PC-9 (cell line): ENCODE measurements at regions not wholly inside any gene's neighbourhood (a gene's known extent, or its start where the extent isn't known, plus 50 kb on each side); places are given as distances from the start of the nearest gene placed in this dataset.

Source experiments
- BruUV-seq: library from RNA; stranded (reverse); fragments of 400-500 nt; replicated peaks from 2 replicates; lab custom pipeline; 2021; lab: Mats Ljungman, UMichigan
- CTCF ChIA-PET: fragments of 300-600 bp; sonication (Branson Sonifier 250); formaldehyde crosslinking; loops from one replicate; lab custom pipeline; 2022; ENCODE audit warnings: antibody characterized with exemption; lab: Charles Lee
- POLR2A ChIA-PET: fragments of 300-600 bp; sonication (Branson Sonifier 250); formaldehyde crosslinking; loops from one replicate; lab custom pipeline; 2022; ENCODE audit warnings: antibody characterized with exemption; ENCODE audit not compliant: unreplicated experiment; lab: Charles Lee
- DNase-seq, 2 experiments: peaks; one replicate each; pipeline versions ENCODE4 v3.0.0 to v3.0.0-alpha.2; 2015 to 2022; ENCODE audit warnings: mixed read lengths in 1 of 2
- H2AFZ ChIP-seq: fragments of 200-600 bp; sonication (generic); 2 replicates; pipeline ENCODE4 v1.8.1; 2017; ENCODE audit warnings: antibody characterized with exemption
- H3F3A ChIP-seq: fragments of 200-600 bp; sonication (generic); 2 replicates; pipeline ENCODE4 v1.8.1; 2017; ENCODE audit warnings: antibody characterized with exemption, mild to moderate bottlenecking, low read depth; ENCODE audit not compliant: insufficient read depth
- H3K27ac ChIP-seq: fragments of 200-600 bp; sonication (generic); 2 replicates; pipeline ENCODE4 v1.6.1; 2016; ENCODE audit warnings: mixed run types
- H3K27me3 ChIP-seq: fragments of 200-600 bp; sonication (generic); 2 replicates; pipeline ENCODE4 v1.6.1; 2016; ENCODE audit warnings: low read depth, mixed run types; ENCODE audit not compliant: insufficient read depth
- H3K36me3 ChIP-seq: fragments of 200-600 bp; sonication (generic); 2 replicates; pipeline ENCODE4 v1.6.1; 2016; ENCODE audit warnings: low read depth, mixed run types
- H3K4me1 ChIP-seq: fragments of 200-600 bp; sonication (generic); replicated peaks from 2 replicates; pipeline ENCODE4 v1.6.1; 2016; ENCODE audit warnings: mixed run types; ENCODE audit not compliant: insufficient read depth
- H3K4me2 ChIP-seq: fragments of 200-600 bp; sonication (generic); 2 replicates; pipeline ENCODE4 v1.6.1; 2017; ENCODE audit warnings: mixed run types
- H3K4me3 ChIP-seq: fragments of 200-600 bp; sonication (generic); 2 replicates; pipeline ENCODE4 v1.6.1; 2016; ENCODE audit warnings: mixed run types
- H3K79me2 ChIP-seq: fragments of 200-600 bp; sonication (generic); 2 replicates; pipeline ENCODE4 v1.6.1; 2017; ENCODE audit warnings: low read depth, mixed run types
- H3K9me2 ChIP-seq: fragments of 200-600 bp; sonication (generic); 2 replicates; pipeline ENCODE4 v1.8.1; 2017; ENCODE audit warnings: mild to moderate bottlenecking; ENCODE audit not compliant: insufficient read depth
- H3K9me3 ChIP-seq: fragments of 200-600 bp; sonication (generic); 2 replicates; pipeline ENCODE4 v1.8.1; 2016; ENCODE audit warnings: low read depth; ENCODE audit not compliant: insufficient read depth
- H4K20me1 ChIP-seq: fragments of 200-600 bp; sonication (generic); 2 replicates; pipeline ENCODE4 v1.8.1; 2017; ENCODE audit not compliant: insufficient read depth
- CTCF ChIP-seq: fragments of 200-600 bp; sonication (generic); conservative IDR thresholded peaks from 2 replicates; pipeline ENCODE4 v1.6.1; 2017; ENCODE audit warnings: mixed run types, antibody characterized with exemption, mild to moderate bottlenecking, moderate library complexity
- EZH2 ChIP-seq: fragments of 200-600 bp; sonication (generic); IDR thresholded peaks from 2 replicates; pipeline ENCODE4 v1.8.0; 2017; ENCODE audit warnings: antibody characterized with exemption, low read depth
- intact Hi-C: fragments of 100-400 bp; cut with micrococcal nuclease; formaldehyde crosslinking; loops from one replicate; pipeline ENCODE4 v1.10.0; 2022; ENCODE audit not compliant: unreplicated experiment

DNA sequence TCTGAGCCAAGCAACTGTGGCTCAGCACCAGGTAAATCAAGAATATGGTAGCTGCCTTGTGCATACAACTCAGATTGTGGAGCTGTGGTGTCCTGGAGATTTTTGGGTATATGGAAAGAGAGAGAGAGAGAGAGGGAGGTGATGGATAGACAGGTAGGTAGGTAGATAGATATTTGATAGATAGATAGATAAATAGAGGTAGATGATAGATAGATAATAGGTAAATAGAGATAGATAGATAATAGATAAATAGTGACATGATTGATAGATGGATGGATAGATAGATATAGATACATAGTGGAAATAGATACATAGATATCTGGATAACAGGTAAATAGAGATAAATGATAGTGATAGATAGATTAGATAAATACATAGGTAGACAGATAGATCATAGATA, 206.3 kb downstream of the KLF6 start:
- Histone ChIP-seq H3K9me3 (no peaks in the 10 kb centered on the region), H3K27ac (no peak overlapping the region), H3F3A (no peaks in the 10 kb centered on the region), H3K79me2 (no peaks in the 10 kb centered on the region), H3K27me3 (no peaks in the 10 kb centered on the region), H3K4me2 (no peak overlapping the region), H3K4me3 (no peak overlapping the region), H2AFZ (no peak overlapping the region), H3K4me1 (no peaks in the 10 kb centered on the region), H4K20me1 (no peaks in the 10 kb centered on the region), H3K36me3 (no peaks in the 10 kb centered on the region), H3K9me2 (no peaks in the 10 kb centered on the region)
- ChIA-PET POLR2A (no interaction called here), CTCF (no interaction called here)
- intact Hi-C loops, result no loop called here
- BruUV-seq, result no TSS peak
- no peak for DNase-seq
- TF ChIP-seq CTCF, result no peak
- TF ChIP-seq EZH2, result no peak

- Histone ChIP-seq H3K79me2 (no peaks in the 10 kb centered on the region), H3K4me2 (no peak overlapping the region), H3K4me3 (no peak overlapping the region), H3K36me3 (no peaks in the 10 kb centered on the region), H3K9me2 (no peaks in the 10 kb centered on the region), H3K27ac (no peak overlapping the region), H3K4me1 (no peaks in the 10 kb centered on the region), H3K27me3 (no peaks in the 10 kb centered on the region), H4K20me1 (no peaks in the 10 kb centered on the region), H3K9me3 (no peaks in the 10 kb centered on the region), H2AFZ (no peak overlapping the region), H3F3A (no peaks in the 10 kb centered on the region)
- no TSS peak for BruUV-seq
- POLR2A ChIA-PET, result no interaction called here
- TF ChIP-seq EZH2 (no peak), CTCF (no peak)
- CTCF ChIA-PET, result no interaction called here
- no peak for DNase-seq
- intact Hi-C loops, result no loop called here
These were observed 206.8 kb downstream of the KLF6 start for GRCh38 chr10:3578159-3578558.

DNA sequence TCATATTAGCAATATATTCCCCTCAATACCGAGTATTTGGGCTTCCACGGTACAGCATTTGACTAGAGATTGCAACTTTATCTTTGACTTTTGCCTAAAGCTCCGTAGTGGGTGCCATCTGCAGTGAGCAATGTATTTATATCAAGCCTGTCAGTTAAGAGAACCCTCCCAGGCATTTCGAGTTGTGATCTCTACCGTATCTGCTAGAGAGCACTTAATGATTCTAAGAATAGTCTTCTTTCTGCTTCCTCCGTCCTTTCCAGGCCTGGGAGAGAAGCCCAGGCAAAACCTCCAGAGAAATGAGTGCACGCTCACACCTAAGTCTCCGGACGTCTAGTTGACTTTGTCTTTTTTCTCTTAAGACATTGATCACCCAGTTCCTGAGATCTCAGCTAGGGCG, 210.6 kb downstream of the KLF6 start:
- Histone ChIP-seq H3K9me2 (no peaks in the 10 kb centered on the region), H3K4me1 (no peaks in the 10 kb centered on the region), H3K79me2 (no peaks in the 10 kb centered on the region), H4K20me1 (no peaks in the 10 kb centered on the region), H3K4me2 (no peak overlapping the region), H3K27ac (no peak overlapping the region), H3F3A (no peaks in the 10 kb centered on the region), H3K4me3 (no peak overlapping the region), H2AFZ (no peak overlapping the region), H3K9me3 (no peaks in the 10 kb centered on the region), H3K36me3 (no peaks in the 10 kb centered on the region), H3K27me3 (no peaks in the 10 kb centered on the region)
- TF ChIP-seq CTCF (no peak), EZH2 (no peak)
- ChIA-PET CTCF (no interaction called here), POLR2A (no interaction called here)
- no TSS peak for BruUV-seq
- intact Hi-C loops, result no loop called here
- no peak for DNase-seq
